Tibial nerve (tissue), 3 donors: ENCODE measurements at regions not wholly inside any gene's neighbourhood (a gene's known extent, or its start where the extent isn't known, plus 50 kb on each side); places are given as distances from the start of the nearest gene placed in this dataset.

Experiments
- POLR2A ChIP-seq, 2 donors: fragments of 450-650 bp; IDR thresholded peaks; one replicate each; pipeline ENCODE4 v1.6.1; 2017; ENCODE audit warnings: antibody characterized with exemption in 2 of 2, mild to moderate bottlenecking in 2 of 2, moderate library complexity in 2 of 2
- TF ChIP-seq, protein P1 (sequence below), 5 experiments: fragments of 200-600 bp in 3 of 5; fragments of 450-650 bp in 2 of 5; sonication (generic) in 3 of 5; IDR thresholded peaks; one replicate each; pipeline ENCODE4 v1.5.1; 2016 to 2019; ENCODE audit warnings: antibody characterized with exemption in 5 of 5, mild to moderate bottlenecking in 3 of 5, moderate library complexity in 2 of 5

DNA sequence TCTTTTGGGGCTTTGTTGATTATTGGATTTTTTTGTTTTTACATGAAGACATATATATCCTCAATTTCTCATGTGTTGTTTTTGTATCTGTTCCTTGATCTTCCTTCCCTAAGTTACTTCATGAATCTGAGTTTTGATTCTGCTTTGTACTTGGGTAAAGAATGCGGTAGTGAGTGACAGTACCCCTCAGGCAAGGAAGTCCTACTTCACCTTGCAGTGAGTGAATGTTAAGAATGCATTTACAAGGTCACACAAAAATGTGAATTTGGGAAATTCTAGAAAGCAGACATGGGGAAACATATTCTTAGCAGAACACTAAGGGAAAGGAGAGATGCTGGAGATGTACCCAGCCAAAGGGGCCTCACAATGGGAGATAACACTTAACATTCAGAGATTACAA, 373.1 kb upstream of the LCORL start:
- no peak for TF ChIP-seq POLR2A (IDR thresholded peaks at IDR 0.05)
- TF ChIP-seq, protein P1, sequence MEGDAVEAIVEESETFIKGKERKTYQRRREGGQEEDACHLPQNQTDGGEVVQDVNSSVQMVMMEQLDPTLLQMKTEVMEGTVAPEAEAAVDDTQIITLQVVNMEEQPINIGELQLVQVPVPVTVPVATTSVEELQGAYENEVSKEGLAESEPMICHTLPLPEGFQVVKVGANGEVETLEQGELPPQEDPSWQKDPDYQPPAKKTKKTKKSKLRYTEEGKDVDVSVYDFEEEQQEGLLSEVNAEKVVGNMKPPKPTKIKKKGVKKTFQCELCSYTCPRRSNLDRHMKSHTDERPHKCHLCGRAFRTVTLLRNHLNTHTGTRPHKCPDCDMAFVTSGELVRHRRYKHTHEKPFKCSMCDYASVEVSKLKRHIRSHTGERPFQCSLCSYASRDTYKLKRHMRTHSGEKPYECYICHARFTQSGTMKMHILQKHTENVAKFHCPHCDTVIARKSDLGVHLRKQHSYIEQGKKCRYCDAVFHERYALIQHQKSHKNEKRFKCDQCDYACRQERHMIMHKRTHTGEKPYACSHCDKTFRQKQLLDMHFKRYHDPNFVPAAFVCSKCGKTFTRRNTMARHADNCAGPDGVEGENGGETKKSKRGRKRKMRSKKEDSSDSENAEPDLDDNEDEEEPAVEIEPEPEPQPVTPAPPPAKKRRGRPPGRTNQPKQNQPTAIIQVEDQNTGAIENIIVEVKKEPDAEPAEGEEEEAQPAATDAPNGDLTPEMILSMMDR (IDR thresholded peaks at IDR 0.05): no peak
